GM19328 (cell line): ENCODE measurements at regions not wholly inside any gene's neighbourhood (a gene's known extent, or its start where the extent isn't known, plus 50 kb on each side); places are given as distances from the start of the nearest gene placed in this dataset.

Source experiments
- ATAC-seq: cut with Tn5 transposase; IDR thresholded peaks from one replicate; pipeline ENCODE4 v1.9.1; 2021; ENCODE audit warnings: mild to moderate bottlenecking, moderate library complexity; ENCODE audit not compliant: unreplicated experiment

DNA sequence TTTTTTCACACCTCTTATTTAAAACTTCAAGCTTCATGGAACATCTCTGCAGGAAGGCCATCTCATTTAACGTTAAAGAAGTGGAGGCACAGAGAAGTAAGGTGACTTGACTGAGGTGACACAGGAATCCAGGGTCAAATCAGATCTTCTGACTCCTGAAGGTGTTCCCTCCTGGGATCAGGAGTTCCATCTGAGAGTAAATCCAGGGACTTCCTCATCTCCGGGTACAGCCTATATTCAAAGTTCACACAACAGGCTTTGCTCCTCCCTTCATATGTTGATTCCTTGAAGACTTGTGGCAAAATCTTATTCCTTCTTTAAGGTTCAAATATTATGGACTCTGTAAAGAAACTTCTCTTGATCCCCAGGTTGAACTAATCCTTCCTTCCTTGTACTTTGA lies 313.1 kb upstream of the CLINT1 start:
- ATAC-seq = no peak

DNA sequence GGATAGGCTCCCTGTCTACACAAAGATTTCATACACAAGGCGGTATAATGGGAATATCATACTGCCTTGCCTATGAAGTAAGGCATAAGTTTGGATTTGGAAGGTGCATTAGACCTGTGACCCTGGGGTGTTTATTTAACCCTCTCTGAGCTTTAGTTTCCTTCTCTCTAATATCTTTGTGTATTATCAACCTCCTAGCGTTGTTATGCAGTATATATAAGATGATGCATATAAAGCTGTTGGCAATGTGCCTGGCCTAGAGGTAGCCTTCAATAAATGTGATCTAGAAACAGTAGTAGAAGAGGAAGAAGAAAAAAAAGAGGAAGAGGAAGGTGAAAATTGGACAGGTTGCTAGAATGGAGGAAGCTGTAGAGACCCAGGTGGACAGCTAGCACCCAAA lies 311.6 kb upstream of the CLINT1 start:
- ATAC-seq = no peak

DNA sequence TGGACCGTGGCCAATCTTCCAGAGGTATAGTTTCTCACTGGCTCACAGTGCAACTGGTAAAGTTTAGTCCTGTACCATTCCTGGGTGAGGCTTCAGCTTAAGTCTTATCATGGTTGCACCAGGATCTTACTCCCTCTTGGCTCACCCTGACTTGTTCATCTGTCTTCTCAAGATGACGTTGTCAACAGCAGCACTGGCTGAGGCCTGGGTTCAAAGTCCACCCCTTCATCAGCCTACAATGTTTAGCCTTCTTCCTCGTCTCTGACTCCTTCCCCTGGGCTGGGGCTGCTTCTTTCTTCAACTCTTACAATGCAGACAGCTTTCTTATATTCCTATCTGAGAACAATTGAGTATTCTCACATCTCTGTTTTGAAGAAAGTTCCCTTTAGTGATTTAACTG lies 311.1 kb upstream of the CLINT1 start:
- ATAC-seq = no peak

DNA sequence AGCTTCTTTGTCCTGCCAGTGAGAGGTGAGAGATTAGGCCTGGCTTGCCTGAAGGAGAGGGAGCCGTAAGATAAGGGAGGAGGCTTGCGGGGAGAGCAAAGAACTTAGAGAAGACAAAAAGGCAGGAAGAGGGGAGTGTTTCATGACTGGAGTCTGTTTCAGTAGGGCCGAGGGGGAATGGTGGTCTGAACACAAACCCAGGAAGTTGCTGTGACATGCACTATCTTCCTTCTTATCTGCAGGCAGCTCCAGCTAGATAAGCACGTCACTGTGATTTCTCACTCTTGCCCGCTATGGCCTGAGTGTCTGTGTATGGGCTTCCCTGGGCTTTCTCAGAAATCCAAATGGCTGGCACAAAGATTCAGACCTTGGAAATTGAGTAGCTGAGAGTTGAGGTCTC lies 307.5 kb upstream of the CLINT1 start:
- ATAC-seq = no peak

DNA sequence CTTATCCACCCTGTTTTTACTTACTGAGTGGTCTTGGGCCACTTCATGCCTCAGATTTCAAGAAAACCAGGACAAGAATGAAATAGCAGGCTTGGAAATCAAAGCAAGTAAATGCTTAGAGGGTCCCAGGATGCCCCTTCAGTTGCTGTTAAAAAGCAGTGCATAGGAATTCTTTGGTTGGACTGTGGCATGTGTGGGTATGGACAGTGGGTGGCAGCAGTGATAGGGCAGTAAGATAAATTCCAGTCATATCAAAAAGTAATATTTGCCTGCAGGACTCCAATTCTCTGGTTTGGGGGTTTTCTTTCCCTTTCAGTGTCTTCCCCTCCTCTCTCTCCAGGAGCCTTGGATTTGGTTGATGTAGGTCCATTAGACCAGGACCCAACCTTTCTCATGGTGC lies 306.7 kb upstream of the CLINT1 start:
- ATAC-seq = no peak

DNA sequence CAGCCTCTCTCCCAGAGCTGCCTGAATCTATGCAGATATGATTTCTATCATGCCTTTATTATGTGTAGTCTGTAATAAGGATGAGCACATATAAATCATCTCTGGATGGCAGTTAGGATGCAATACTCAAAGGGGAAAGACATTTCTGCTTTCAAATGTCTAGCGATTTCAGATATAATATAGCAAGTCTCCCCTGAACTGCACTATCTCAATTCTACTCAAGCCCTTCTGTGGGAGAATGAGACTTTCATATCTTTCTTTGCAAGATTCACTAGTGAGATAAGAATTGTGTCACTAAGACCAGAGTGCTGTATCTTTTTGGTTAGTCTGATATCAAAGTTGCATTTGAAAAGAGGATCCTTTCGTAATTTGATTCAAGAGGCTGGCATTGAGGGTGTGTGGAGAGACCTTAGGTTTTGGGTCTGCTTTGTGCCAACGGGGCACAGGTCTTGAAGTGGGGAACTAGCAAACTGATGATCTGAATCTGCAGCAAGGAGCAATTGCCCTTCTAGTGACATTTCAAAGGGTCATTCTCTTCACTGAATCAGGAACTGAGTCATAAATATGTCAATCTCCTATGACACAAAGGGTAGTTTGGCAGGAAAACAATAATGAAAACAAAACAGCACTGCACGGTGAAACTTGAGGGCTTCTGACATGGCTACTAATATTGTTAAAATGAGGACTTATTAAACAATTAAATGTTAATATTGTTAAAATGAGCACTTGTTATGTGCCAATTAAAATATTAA lies 305.5 kb upstream of the CLINT1 start:
- ATAC-seq = no peak

DNA sequence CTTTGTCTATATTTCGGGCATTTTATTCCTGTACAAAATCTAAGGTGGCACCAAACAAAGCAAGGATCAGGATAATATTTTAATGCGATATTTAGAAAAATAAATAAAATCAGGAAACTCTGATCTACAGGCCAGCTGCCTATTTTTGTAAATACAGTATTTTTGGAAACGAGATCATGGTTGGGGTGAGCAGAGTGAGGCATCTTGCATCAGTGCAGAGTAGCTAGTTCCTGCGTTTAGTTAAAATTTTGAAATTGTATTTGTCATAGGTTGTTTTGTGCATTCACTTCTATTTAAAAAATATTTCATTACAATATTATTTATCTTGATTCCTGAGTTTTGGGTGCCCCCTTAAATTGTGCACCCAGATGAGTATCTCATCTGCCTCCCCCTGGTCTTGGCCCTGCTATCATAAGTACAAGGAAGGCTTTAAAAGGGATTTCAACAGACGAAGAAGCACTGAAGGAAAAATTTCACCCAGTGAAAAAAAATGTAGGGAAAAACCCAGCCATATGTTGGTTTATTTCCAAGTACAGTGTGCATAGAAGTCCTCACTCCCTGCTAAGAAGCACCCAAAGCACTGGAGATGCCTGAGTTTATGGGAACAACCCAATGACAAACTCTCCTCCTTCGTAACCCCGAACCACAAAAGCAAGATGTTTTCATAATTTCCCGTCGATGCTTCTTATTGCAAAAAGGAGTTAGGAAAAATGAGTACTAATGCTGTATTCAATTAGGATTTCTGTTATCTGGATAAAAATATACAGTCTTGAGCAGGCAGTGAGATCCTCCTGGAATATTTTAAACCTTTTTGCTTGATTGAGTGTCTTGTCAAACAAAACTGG lies 304.7 kb upstream of the CLINT1 start:
- ATAC-seq = no peak

DNA sequence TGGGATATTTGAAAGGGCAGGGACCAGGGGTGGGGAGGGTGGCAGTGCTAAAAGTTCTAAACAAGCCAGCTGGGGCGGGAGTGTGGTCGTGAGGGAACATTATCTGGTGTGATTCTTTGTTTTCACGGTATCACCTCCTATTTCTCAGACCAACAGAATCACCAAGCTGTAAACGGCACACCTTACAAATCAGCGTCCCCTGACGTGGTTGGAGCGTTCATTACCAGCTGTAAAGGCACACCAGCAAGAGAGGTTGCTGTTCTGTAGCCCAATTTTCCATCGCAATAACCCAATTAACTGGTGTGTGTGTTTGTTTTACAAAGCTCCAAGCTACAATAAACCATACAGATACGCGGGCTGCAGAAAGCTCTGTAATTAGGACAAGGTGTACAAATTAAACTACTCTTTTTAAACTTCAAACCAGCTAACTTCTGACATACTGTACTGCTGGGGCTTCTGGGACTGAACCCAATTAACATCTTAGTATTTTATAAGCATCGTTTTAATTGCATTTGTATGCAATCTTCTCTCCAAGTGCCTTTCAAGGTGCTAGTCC lies 303.6 kb upstream of the CLINT1 start:
- ATAC-seq = no peak

DNA sequence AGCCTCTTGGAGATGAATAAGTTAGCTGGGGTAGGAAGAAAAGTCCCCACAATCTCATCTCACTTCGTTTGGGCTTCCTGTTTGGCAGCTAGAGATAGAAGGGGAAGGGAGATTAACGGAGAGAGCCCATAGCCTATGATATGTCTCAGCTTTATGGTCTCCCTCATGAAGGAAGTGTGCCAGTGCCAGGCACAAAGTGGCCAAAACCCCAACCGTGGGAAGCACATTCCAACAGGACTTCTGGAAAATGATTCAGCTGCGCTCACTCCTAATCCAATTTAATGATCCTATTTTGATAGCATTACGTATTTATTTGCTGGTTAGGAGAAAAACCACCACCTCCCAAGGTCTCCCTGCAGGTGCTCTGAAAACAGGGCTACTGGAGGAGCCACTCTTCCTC lies 303.1 kb upstream of the CLINT1 start:
- no peak for ATAC-seq

DNA sequence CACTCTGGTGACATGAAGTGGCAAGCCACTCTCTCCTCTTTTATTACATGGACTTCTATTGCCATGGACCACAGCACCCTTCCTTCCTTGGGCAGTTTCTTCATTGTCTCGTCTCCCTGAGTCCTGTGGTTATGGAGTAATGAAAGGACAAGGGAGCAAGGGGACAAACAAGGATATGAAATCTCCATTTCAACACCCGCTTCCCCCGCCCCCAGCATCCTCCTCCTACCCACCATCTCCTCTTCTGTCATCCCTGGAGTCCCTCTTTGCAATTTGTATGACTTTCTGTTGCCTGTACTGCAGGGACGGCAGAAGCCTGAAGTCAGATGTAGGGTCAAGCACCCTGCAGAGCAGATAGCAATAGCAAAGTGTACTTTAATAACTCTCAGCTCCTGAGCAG lies 300.7 kb upstream of the CLINT1 start:
- ATAC-seq = no peak

DNA sequence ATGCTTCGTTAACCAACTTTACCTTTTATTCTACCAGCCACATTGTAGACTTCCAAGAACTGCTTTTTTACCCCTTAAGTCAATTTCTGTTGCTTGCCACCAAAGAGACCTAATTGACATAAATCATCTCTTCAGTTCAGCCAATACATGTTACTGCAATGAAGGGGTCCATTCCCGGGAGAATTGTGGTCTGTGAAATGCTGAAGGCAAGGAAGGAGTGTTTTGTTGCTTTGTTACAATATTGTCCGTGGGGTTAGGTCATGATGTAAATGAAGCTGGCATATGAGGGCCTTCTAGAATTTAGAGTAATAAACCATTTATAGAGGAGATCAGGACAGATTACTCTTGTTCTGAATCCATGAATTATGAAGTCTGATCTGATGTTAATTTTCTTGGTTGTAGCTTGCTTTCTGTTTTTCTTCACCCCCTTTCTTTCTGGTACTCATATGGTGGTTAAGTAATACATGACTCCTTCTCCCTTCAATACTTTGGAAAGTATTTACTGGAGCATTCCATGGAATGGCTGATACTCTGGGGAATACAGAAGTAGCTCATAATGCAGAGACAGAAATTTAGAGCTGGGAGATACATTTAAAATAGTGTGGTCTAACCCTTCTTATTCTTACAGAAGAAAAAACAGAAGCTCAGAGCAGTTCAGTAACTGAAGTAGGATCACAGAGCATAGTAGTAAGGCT lies 297.0 kb upstream of the CLINT1 start:
- no peak for ATAC-seq

DNA sequence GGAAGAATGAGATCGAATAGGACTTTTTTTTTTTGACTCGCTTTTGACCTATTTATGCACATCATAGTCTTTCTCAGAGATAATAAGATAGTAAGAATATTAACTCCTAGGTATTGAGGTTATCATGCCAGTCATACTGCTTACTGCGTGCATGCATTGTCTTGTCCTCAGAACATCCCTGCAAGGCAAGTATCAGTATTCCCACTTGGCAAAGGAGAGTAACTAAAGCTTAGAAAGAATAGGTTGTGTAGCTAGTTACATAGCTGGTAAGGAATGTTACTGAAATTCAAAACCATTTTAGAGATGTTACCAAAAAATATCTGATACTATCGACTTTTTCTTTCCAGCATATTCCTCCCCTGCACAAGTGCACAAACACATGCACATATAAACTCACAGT lies 296.1 kb upstream of the CLINT1 start:
- ATAC-seq = no peak

DNA sequence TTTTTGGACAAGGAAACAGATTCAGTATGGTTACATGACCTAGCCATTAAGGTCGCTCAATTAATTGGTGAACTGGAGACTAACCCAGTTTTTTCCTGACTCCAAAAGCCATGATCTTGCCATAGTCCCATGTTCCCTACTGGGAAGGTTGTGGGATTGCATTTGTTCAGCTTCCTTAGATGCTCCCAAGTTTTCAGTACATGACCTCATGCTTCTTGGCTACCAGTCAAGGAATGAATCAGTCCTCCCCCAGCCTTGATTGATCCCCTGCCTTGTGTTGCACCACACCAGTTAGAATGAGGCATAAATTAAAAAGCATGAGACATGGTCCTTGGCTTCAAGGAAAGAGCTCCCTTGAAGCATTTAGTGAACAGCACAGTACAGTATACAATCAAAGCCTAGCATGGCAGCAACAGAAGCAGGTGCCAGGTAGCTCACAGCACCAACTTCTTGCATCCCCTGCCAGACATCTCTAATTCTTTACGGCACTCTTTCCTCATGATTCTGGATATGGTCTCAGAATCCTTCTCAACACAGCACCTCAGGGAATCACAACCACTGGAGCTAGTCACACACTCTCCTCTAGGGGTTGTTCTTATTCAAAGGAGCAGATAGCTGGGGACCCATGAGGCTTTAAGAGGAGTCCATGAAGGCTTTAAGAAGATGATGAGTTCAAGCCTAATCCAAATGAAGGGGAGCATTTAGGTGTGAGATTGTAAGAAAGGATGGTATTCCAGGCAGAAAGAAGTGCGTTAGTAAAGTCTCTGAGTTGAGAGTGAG lies 295.5 kb upstream of the CLINT1 start:
- no peak for ATAC-seq

DNA sequence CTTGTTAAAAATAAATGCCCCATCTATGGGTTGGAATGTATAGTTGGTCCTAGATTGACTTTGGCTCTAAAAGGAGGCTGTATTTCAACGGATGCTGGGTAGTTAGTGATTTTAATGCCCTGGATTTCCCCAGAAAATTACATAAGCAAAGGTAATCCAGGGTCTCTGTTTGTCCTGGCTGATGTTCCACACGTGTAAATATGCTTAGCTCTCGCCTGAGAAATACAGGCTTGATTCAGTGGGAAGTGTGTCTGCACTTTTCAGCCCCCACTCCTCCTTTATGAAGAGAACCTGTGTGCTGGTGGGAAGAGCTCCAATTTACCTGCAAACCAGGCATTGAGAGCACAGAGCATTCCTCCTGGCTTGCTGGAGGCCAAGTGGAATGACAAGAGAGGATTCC lies 294.6 kb upstream of the CLINT1 start:
- ATAC-seq = no peak

DNA sequence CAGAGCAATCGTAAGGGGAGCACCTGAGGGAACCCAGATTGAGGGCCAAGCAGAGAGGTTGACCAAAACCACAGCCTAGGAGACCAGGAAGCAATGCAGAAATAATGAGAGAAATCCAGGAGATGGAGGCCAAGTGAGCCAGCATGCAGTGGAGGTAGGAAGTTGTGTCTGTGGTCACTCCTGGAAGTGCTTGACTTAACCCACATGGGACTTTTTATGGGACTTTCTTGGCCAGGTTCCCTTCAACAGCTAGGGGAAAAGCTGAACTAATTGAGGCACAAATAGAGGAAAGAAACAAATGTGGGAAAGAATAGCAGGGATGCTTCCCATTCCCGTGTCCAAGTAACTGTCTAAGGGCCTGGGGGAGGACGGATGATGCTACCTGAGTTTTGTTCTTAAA lies 293.2 kb upstream of the CLINT1 start:
- ATAC-seq = no peak

DNA sequence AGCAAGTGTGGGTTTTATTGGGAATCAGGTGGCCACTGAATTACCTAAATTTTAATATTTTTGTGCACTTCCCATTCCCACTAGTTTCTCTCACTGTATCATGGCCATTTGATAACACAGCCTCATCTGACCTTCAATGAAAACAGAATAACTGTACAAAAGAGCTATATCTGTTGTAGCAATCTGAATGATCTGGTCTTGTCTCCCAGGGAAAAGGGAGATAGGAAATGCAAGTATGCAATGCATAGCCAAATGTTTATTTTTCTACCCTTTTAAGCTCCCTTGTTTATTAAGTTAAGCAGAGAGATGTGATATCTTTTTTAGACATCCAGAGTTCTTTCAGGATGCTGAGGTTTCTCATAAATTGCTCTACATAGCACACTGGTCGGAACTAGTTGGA lies 288.3 kb upstream of the CLINT1 start:
- no peak for ATAC-seq

DNA sequence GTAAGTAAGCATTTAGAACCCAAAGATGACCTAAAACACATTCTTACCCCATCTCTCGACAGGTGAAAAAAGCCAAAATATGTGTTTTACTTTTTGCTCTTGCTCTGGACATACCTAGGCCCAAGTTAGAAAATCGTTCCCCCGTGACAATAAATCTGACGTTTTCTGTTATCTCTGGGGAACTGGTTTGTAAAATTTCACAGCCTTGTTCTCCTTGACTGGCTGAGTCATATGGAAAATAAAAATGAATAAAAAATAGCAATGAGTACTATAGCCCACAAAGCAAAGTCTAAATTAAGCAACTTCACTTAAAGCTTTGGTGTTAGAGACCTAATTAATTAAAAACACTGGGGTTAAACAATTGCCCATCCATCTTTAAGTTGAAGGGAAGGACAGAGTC lies 286.9 kb upstream of the CLINT1 start:
- ATAC-seq = no peak

DNA sequence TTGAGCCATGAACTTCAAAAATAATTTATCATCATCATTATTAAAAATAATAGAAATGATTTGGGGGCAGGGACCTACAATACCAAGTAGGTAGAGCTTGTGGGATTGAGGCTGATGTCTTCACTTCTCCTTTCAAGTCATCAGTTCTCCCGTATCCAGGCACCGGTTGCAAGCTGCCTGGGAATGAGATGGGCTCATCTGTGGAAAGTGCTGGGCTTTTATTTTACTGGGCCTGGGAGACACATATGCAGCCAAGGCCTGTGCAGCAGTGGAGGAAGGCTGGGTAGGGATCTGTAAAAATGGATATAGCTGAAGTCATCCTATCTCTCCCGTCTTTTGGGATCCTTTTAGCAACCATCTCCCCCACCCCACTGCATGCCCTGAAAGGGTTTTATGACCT lies 284.1 kb upstream of the CLINT1 start:
- no peak for ATAC-seq

DNA sequence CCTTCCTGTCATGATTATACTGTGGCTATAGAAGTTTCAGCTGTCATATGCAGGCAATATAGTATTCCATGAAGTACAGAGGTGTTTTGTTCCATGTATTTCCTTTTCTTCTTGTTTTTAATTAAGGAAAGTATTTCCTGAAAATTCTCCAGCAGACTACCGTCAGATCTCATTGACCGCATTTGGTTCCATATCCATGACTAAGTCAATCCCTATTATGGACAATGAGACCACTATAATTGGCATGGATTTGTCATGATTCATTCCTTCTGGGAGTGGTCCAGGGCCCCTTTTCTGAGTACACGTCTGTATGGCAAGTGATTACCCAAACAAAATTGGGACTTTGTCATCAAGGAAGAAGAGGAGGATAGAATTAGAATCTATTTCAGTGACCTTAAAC lies 283.2 kb upstream of the CLINT1 start:
- ATAC-seq = no peak

DNA sequence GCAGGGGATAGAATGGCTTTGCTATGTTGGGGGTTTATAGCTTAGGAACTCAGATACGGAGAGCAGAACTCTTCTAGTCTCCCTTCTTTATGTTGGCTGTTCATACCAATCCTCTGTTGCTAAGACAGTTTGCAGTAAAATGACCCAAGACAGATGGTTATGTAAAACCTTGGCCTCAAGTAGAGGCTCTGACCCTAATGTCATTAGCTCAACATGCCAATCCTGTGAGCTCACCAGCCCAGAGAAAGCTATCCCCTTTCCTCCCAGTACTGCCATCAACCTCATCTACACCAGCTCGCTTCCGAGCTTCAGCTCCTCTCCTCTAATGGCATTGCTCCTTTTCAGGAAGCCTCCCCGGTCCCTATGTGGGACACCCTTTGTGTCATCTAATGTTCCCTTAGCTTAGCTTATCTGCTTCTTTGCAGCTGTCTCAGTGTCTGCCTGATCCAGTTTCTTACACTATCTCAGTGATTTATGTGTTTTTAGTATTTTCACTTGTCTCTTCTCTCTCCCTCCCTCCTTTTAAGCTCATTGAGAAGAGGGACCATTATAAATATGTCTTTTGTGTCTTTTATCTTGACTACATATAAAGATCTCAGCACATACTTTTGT lies 281.3 kb upstream of the CLINT1 start:
- no peak for ATAC-seq
